Heart left ventricle (tissue), 16 donors: ENCODE measurements at regions not wholly inside any gene's neighbourhood (a gene's known extent, or its start where the extent isn't known, plus 50 kb on each side); places are given as distances from the start of the nearest gene placed in this dataset.

Source experiments
- ATAC-seq, 4 donors: fragments of 200-7000 bp; cut with Tn5 transposase; one replicate each; pipeline ENCODE4 v1.9.1; 2020 to 2022; ENCODE audit warnings: moderate library complexity in 4 of 4, mild to moderate bottlenecking in 3 of 4, moderate number of reproducible peaks in 1 of 4
- DNase-seq, 5 donors: peaks; one replicate each; pipeline ENCODE4 v3.0.0-alpha.2; 2020
- H3K27ac ChIP-seq, 12 donors: fragments of 200-600 bp; sonication (generic) in 4 of 12; one replicate each; pipeline versions ENCODE4 v1.5.0 to v1.8.0; 2016 to 2022; ENCODE audit warnings: mild to moderate bottlenecking in 2 of 12
- H3K27me3 ChIP-seq, 9 donors: fragments of 200-600 bp; sonication (generic) in 2 of 9; one replicate each; pipeline versions ENCODE4 v1.5.1 to v1.8.0; 2016 to 2022; ENCODE audit warnings: mild to moderate bottlenecking in 3 of 9
- H3K36me3 ChIP-seq, 9 donors: fragments of 200-600 bp; sonication (generic) in 2 of 9; one replicate each; pipeline versions ENCODE4 v1.5.0 to v1.8.0; 2018 to 2022; ENCODE audit warnings: mild to moderate bottlenecking in 2 of 9
- H3K4me1 ChIP-seq, 12 donors: fragments of 200-600 bp; sonication (generic) in 4 of 12; one replicate each; pipeline versions ENCODE4 v1.5.0 to v1.8.0; 2016 to 2022; ENCODE audit warnings: mild to moderate bottlenecking in 3 of 12
- H3K4me3 ChIP-seq, 12 donors: fragments of 200-600 bp; sonication (generic) in 4 of 12; one replicate each; pipeline versions ENCODE4 v1.5.0 to v1.8.0; 2017 to 2022; ENCODE audit warnings: mild to moderate bottlenecking in 9 of 12, moderate library complexity in 4 of 12
- H3K9me3 ChIP-seq, 12 donors: fragments of 200-600 bp; sonication (generic) in 4 of 12; one replicate each; pipeline versions ENCODE4 v1.5.0 to v1.8.0; 2016 to 2022; ENCODE audit warnings: mild to moderate bottlenecking in 1 of 12
- CTCF ChIP-seq, 12 donors: fragments of 200-600 bp; sonication (generic) in 4 of 12; IDR thresholded peaks; one replicate each; pipeline versions ENCODE4 v1.5.0 to v1.8.0; 2018 to 2022; ENCODE audit warnings: antibody characterized with exemption in 12 of 12, mild to moderate bottlenecking in 5 of 12
- POLR2A ChIP-seq, 2 donors: fragments of 450-650 bp; IDR thresholded peaks; one replicate each; pipeline ENCODE4 v1.6.1; 2017; ENCODE audit warnings: antibody characterized with exemption in 2 of 2, mild to moderate bottlenecking in 2 of 2, moderate library complexity in 2 of 2
- WGBS, 4 donors: extraction: QIAGEN DNeasy Blood & Tissue Kit in 2 of 4; methylation state at CpG; one replicate each; pipeline versions ENCODE4 v1.1.5 to v1.1.7; 2013 to 2018; 5-methylcytosine and 5-hydroxymethylcytosine counted together
- intact Hi-C, 10 donors: fragments of 100-400 bp; cut with DNase I; formaldehyde crosslinking; loops; one replicate each; pipeline versions ENCODE4 v1.11.1 to v1.14.2; 2022
- donor health status: ischemic (EF 13 %, LVEDD 7.1; RV severe dilation, severe dysfunction).
- donor health status: healthy with polysubstance abuse.
- donor health status: DM: no; HTN: yes; CAD: no.
- donor health status: DM: no; HTN: no; CAD: no.
- donor health status: ischemic (EF 25% LVEDD 6.9; RV normal size, moderate dysfunction).
- donor health status: ischemic (EF 25% LVEDD 5.7; RV mildly dilated, moderate dysfunction).
- donor health status: healthy.
- donor health status: DM: yes; HTN: yes; CAD: no.
- donor health status: ischemic (EF 35%, LVEDD 5.7; RV mildly dilated, moderate dysfunction).
- donor health status: nonischemic (EF 11% LVEDD 7.7; RV severe dilation, severe dysfunction).
- donor health status: DM: yes; HTN: yes; CAD: no.
- donor health status: PGD.
- donor health status: ischemic (EF 29% LVEDD 5.4; RV normal size, mild dysfunction).
- donor health status: nonischemic (EF 23%, LVEDD 6.1; RV moderate dilation, normal function).

- H3K36me3 ChIP-seq = no peaks in the 10 kb centered on the region
- 77 to 82% (median 79%) methylated on average over 1 of the region's 1 CpG for WGBS, 4 donors
- no peak for TF ChIP-seq POLR2A (IDR thresholded peaks at IDR 0.05)
- TF ChIP-seq CTCF (IDR thresholded peaks at IDR 0.05) = no peak
These were observed 151.4 kb upstream of the IFNG-AS1 start for GRCh38 chr12:67837876-67838275.

GRCh38 chr12:67842124-67842523 is 147.1 kb upstream of the IFNG-AS1 start:
- DNase-seq (no peak), ATAC-seq (peak in 1 of 4 donors; percentile 36)
- WGBS, 4 donors = 52 to 72% (median 61%) methylated on average over 2 of the region's 2 CpGs
- peaks cover 0 to 3% (median 0%) of the 10 kb centered on the region in 12 donors for H3K4me1 ChIP-seq
- no peak overlapping the region for H3K4me3 ChIP-seq
- intact Hi-C loops = no loop called here
- TF ChIP-seq POLR2A (IDR thresholded peaks at IDR 0.05) = no peak
- TF ChIP-seq CTCF (IDR thresholded peaks at IDR 0.05) = no peak
- peaks cover 0 to 21% (median 3%) of the 10 kb centered on the region in 12 donors for H3K9me3 ChIP-seq
- no peaks in the 10 kb centered on the region for H3K36me3 ChIP-seq
- no peaks in the 10 kb centered on the region for H3K27me3 ChIP-seq
- H3K27ac ChIP-seq = no peak overlapping the region

More at GRCh38 chr12:67837876-67838275, 151.4 kb upstream of the IFNG-AS1 start:
- DNase-seq (no peak), ATAC-seq (no peak)
- H3K4me1 ChIP-seq = peaks cover 0 to 3% (median 0%) of the 10 kb centered on the region in 12 donors
- H3K27me3 ChIP-seq = no peaks in the 10 kb centered on the region
- intact Hi-C loops = loop anchor here in 1 of 10 donors (10.0 kb wide), 1 partner anchor 393 kb away; no protein-coding TSS in a partner anchor
- H3K9me3 ChIP-seq = peaks cover 0 to 21% (median 6%) of the 10 kb centered on the region in 12 donors
- H3K4me3 ChIP-seq = no peak overlapping the region
- H3K27ac ChIP-seq = no peak overlapping the region

GRCh38 chr12:67843257-67843656 is 146.0 kb upstream of the IFNG-AS1 start:
- Histone ChIP-seq H3K27me3 (no peaks in the 10 kb centered on the region), H3K9me3 (peaks cover 0 to 14% (median 3%) of the 10 kb centered on the region in 12 donors), H3K4me3 (no peak overlapping the region), H3K4me1 (peaks cover 0 to 3% (median 0%) of the 10 kb centered on the region in 12 donors), H3K36me3 (no peaks in the 10 kb centered on the region), H3K27ac (no peak overlapping the region)
- DNase-seq (no peak), ATAC-seq (no peak)
- TF ChIP-seq POLR2A (IDR thresholded peaks at IDR 0.05) (no peak), CTCF (IDR thresholded peaks at IDR 0.05) (no peak)
- WGBS, 4 donors = 92 to 97% (median 95%) methylated on average over 3 of the region's 3 CpGs
- intact Hi-C loops = no loop called here

GRCh38 chr12:67852701-67853100 is 136.5 kb upstream of the IFNG-AS1 start:
- DNase-seq (no peak), ATAC-seq (no peak)
- Histone ChIP-seq H3K27me3 (no peaks in the 10 kb centered on the region), H3K9me3 (peaks cover 0 to 4% (median 0%) of the 10 kb centered on the region in 12 donors), H3K27ac (no peak overlapping the region), H3K4me1 (peaks cover 0 to 2% (median 0%) of the 10 kb centered on the region in 12 donors), H3K36me3 (no peaks in the 10 kb centered on the region), H3K4me3 (no peak overlapping the region)
- intact Hi-C loops = no loop called here
- TF ChIP-seq CTCF (IDR thresholded peaks at IDR 0.05) = no peak
- TF ChIP-seq POLR2A (IDR thresholded peaks at IDR 0.05) = no peak
- 81 to 89% (median 84%) methylated on average over 2 of the region's 2 CpGs for WGBS, 4 donors
